BE2C (cell line): ENCODE measurements at regions not wholly inside any gene's neighbourhood (a gene's known extent, or its start where the extent isn't known, plus 50 kb on each side); places are given as distances from the start of the nearest gene placed in this dataset.

ENCODE experiments used
- DNase-seq: peaks from one replicate; pipeline ENCODE4 v3.0.0-alpha.2; 2020
- H3K27me3 ChIP-seq: fragments of 250-450 bp; sonication (Bioruptor Pico); 2 replicates; pipeline ENCODE4 v1.5.1; 2020; ENCODE audit warnings: mild to moderate bottlenecking
- H3K36me3 ChIP-seq: fragments of 250-450 bp; sonication (Bioruptor Pico); 2 replicates; pipeline ENCODE4 v1.5.1; 2020; ENCODE audit warnings: mild to moderate bottlenecking
- H3K4me1 ChIP-seq: fragments of 250-450 bp; sonication (Bioruptor Pico); 2 replicates; pipeline ENCODE4 v1.5.1; 2020
- H3K4me3 ChIP-seq: 2 replicates; pipeline ENCODE4 v1.5.1; 2011; ENCODE audit warnings: low read depth, low read length
- H3K9me3 ChIP-seq: fragments of 250-450 bp; sonication (Bioruptor Pico); 2 replicates; pipeline ENCODE4 v1.5.1; 2020
- TF ChIP-seq, protein P1 (sequence below): IDR thresholded peaks from 2 replicates; pipeline ENCODE4 v1.5.1; 2012; ENCODE audit warnings: mild to moderate bottlenecking, low read depth, low read length

DNA sequence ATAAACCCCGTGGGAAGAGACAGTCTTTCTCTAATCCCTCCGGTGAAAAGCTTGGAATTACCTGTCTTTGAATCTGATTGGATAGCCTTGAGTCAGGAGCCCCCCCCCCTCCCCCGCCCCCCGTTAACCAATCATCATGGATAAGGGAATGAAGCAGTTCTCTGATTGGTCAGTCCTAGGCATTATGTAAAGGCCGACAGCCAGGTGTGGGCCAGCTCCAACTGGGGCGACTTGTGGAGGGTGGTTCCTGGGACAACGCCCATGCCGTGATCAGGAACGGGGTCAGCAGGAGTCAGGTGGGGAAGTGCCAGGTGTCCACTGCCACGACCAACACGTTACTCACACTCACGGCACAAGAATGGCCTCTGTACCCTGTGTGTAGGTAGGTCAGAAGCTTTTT lies 406.8 kb upstream of the SULF2 start:
- no peak for DNase-seq
- Histone ChIP-seq H3K9me3 (no peaks in the 10 kb centered on the region), H3K36me3 (no peaks in the 10 kb centered on the region), H3K4me1 (peaks cover 28% of the 10 kb centered on the region), H3K4me3 (no peak overlapping the region), H3K27me3 (no peaks in the 10 kb centered on the region)
- TF ChIP-seq, protein P1, sequence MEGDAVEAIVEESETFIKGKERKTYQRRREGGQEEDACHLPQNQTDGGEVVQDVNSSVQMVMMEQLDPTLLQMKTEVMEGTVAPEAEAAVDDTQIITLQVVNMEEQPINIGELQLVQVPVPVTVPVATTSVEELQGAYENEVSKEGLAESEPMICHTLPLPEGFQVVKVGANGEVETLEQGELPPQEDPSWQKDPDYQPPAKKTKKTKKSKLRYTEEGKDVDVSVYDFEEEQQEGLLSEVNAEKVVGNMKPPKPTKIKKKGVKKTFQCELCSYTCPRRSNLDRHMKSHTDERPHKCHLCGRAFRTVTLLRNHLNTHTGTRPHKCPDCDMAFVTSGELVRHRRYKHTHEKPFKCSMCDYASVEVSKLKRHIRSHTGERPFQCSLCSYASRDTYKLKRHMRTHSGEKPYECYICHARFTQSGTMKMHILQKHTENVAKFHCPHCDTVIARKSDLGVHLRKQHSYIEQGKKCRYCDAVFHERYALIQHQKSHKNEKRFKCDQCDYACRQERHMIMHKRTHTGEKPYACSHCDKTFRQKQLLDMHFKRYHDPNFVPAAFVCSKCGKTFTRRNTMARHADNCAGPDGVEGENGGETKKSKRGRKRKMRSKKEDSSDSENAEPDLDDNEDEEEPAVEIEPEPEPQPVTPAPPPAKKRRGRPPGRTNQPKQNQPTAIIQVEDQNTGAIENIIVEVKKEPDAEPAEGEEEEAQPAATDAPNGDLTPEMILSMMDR: no peak

DNA sequence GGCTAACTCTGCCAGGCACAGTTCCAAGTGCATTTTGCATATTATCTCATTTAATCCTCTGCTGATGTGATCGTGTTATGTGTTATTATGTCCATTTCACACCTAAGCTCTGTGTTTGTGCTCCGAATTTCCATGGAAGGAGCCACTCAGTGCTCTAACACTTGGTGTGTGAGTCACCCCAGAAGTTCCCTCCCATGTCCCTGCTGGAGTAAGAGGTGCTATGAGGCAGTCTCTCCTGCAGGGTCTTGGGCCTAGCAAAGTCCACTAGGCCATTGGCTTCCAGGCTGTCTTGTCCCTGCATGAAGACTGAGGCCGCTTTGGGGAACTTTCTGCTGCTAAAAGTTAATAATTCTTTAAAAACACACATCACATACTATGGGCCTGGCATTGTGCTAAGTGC lies 405.9 kb upstream of the SULF2 start:
- H3K4me1 ChIP-seq: peaks cover 19% of the 10 kb centered on the region
- DNase-seq: no peak
- no peaks in the 10 kb centered on the region for H3K9me3 ChIP-seq
- H3K4me3 ChIP-seq: no peak overlapping the region
- TF ChIP-seq, protein P1: no peak
- H3K27me3 ChIP-seq: no peaks in the 10 kb centered on the region
- no peaks in the 10 kb centered on the region for H3K36me3 ChIP-seq

DNA sequence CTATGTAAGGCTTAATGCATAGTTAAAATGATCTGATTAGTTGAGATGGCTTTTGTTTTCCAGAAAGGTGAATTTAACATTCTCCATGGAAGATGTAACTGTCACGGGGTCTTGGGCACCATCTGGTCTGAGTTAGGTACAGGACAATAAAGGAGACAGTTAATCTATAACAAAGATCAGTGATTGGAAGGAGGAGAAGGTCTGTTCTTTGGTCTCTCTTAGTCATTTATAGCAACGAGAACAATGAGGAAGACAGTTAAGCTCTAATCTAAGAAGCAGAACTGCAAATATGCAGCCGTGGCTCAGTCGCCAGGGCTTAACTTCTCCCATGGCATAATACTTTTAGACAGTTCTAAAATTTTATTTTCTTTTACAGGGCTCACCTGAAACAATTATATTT lies 405.5 kb upstream of the SULF2 start:
- H3K27me3 ChIP-seq: no peaks in the 10 kb centered on the region
- peaks cover 18% of the 10 kb centered on the region for H3K4me1 ChIP-seq
- TF ChIP-seq, protein P1: no peak
- no peaks in the 10 kb centered on the region for H3K36me3 ChIP-seq
- no peaks in the 10 kb centered on the region for H3K9me3 ChIP-seq
- no peak for DNase-seq
- H3K4me3 ChIP-seq: no peak overlapping the region

DNA sequence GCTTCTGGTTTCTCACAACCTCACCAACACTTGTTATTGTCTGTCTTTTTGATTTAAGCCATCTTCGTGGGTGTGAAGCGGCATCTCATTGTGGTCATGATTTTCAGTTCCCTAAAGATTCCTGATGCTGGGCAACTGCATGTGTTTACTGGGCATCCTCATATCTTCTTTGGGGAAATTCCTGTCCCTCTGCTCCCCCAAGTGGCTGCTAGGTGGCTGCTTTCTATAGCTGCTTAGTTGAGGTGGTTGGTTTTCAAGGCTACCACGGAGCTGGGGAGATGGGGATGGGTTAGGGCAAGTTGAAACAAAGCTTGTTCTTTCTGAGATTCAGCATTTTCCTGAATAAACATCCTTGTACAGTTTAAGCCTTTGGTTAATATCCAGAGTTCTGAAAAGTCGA lies 403.9 kb upstream of the SULF2 start:
- Histone ChIP-seq H3K9me3 (no peaks in the 10 kb centered on the region), H3K4me1 (peaks cover 14% of the 10 kb centered on the region), H3K36me3 (no peaks in the 10 kb centered on the region), H3K4me3 (no peak overlapping the region), H3K27me3 (no peaks in the 10 kb centered on the region)
- no peak for DNase-seq
- TF ChIP-seq, protein P1: peak; percentile 59

DNA sequence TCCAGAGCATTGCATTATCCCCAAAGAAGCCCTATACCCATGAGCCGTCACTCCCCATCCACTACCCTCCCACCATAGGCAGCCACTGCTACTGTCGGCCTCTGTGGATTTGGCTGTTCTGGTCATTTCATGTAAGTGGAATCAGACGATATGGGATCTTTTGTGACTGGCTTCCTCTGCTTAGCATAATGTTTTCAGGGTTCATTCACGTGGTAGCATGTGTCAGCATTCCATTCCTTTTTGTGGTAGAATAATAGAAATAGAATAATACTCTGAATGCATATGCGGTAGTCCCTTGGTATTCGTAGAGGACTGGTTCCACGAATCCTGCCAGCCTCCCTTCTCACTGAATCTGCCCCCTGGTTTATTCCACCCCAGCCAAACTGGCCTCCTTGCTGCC lies 402.6 kb upstream of the SULF2 start:
- no peaks in the 10 kb centered on the region for H3K9me3 ChIP-seq
- TF ChIP-seq, protein P1: no peak
- H3K36me3 ChIP-seq: no peaks in the 10 kb centered on the region
- H3K4me1 ChIP-seq: peaks cover 21% of the 10 kb centered on the region
- H3K4me3 ChIP-seq: no peak overlapping the region
- no peaks in the 10 kb centered on the region for H3K27me3 ChIP-seq
- DNase-seq: no peak

DNA sequence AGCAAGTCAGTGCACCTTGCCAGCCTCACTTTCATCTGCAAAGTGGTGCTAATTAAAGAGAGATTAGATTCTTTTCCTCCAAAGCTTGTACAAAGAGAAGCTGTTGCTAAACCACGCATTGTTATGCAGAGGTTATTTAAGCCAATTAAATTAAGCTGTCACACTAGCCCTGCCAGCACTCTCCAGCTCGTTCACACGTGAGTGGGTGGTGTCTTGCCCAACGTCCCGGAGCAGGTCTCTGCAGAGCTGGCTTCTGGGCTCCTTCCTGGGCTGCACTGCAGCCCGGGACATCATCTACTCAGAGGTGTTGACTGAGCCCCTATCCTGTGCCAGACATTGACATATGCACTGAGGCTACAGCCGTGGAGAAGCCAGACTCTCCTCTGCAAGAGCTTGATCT lies 401.6 kb upstream of the SULF2 start:
- DNase-seq: no peak
- peaks cover 21% of the 10 kb centered on the region for H3K4me1 ChIP-seq
- no peaks in the 10 kb centered on the region for H3K27me3 ChIP-seq
- no peaks in the 10 kb centered on the region for H3K9me3 ChIP-seq
- no peaks in the 10 kb centered on the region for H3K36me3 ChIP-seq
- no peak overlapping the region for H3K4me3 ChIP-seq
- TF ChIP-seq, protein P1: no peak
